IMR-90 (cell line): ENCODE measurements at regions not wholly inside any gene's neighbourhood (a gene's known extent, or its start where the extent isn't known, plus 50 kb on each side); places are given as distances from the start of the nearest gene placed in this dataset.

Experiments
- ATAC-seq: fragments of 200-7000 bp; cut with Tn5 transposase; 2 replicates; pipeline ENCODE4 v1.9.1; 2020; ENCODE audit warnings: low read depth, mild to moderate bottlenecking, moderate library complexity
- BruUV-seq: library from RNA; stranded (reverse); fragments of 400-500 nt; replicated peaks from 2 replicates; lab custom pipeline; 2021; lab: Mats Ljungman, UMichigan
- CTCF ChIA-PET: fragments of 300-600 bp; formaldehyde crosslinking; extraction: SDS; loops from one replicate; lab custom pipeline; 2021; ENCODE audit warnings: antibody characterized with exemption; lab: Yijun Ruan, JAX
- POLR2A ChIA-PET: fragments of 300-600 bp; sonication (Branson Sonifier 250); formaldehyde crosslinking; loops from one replicate; lab custom pipeline; 2022; ENCODE audit warnings: antibody characterized with exemption; ENCODE audit not compliant: unreplicated experiment; lab: Charles Lee
- DNase-seq: peaks from one replicate; pipeline ENCODE4 v3.0.0; 2013
- H2AFZ ChIP-seq: replicated peaks from 2 replicates; pipeline ENCODE3; 2013; ENCODE audit warnings: low read length, mild to moderate bottlenecking; ENCODE audit not compliant: poor library complexity
- H2AK5ac ChIP-seq: 2 replicates; pipeline ENCODE4 v1.6.1; 2013; ENCODE audit warnings: low read depth, low read length, inconsistent platforms
- H2AK9ac ChIP-seq: replicated peaks from 2 replicates; pipeline ENCODE3; 2013; ENCODE audit warnings: mild to moderate bottlenecking, low read depth, low read length, moderate library complexity; ENCODE audit not compliant: poor library complexity
- H2BK120ac ChIP-seq: 2 replicates; pipeline ENCODE4 v1.6.1; 2013; ENCODE audit warnings: low read depth, low read length, inconsistent platforms
- H2BK15ac ChIP-seq: 3 replicates; pipeline ENCODE4 v1.6.1; 2013; ENCODE audit warnings: low read depth, low read length, inconsistent platforms
- H2BK20ac ChIP-seq: 2 replicates; pipeline ENCODE4 v1.6.1; 2013; ENCODE audit warnings: low read depth, mild to moderate bottlenecking, inconsistent platforms, low read length, moderate library complexity
- H2BK5ac ChIP-seq: 2 replicates; pipeline ENCODE4 v1.6.1; 2013; ENCODE audit warnings: mild to moderate bottlenecking, low read depth, low read length, inconsistent platforms; ENCODE audit not compliant: poor library complexity, severe bottlenecking
- H3K14ac ChIP-seq: replicated peaks from 2 replicates; pipeline ENCODE4 v1.6.1; 2013; ENCODE audit warnings: low read depth, low read length, inconsistent platforms
- H3K18ac ChIP-seq: 2 replicates; pipeline ENCODE4 v1.6.1; 2013; ENCODE audit warnings: low read depth, low read length, control low read depth
- H3K23ac ChIP-seq: 2 replicates; pipeline ENCODE4 v1.6.1; 2013; ENCODE audit warnings: low read depth, low read length, inconsistent platforms
- H3K27ac ChIP-seq: 2 replicates; pipeline ENCODE4 v1.5.1; 2013; ENCODE audit warnings: mild to moderate bottlenecking, control low read depth, low read length; ENCODE audit not compliant: insufficient read depth
- H3K27me3 ChIP-seq: 2 replicates; pipeline ENCODE4 v1.6.1; 2013; ENCODE audit warnings: low read length; ENCODE audit not compliant: control insufficient read depth, insufficient read depth
- H3K36me3 ChIP-seq: 2 replicates; pipeline ENCODE4 v1.6.1; 2013; ENCODE audit warnings: low read length, mixed read lengths; ENCODE audit not compliant: control insufficient read depth, insufficient read depth
- H3K4ac ChIP-seq: 2 replicates; pipeline ENCODE4 v1.6.1; 2013; ENCODE audit warnings: low read depth, low read length, inconsistent platforms
- H3K4me1 ChIP-seq: 2 replicates; pipeline ENCODE4 v1.6.1; 2013; ENCODE audit warnings: low read length, mixed read lengths; ENCODE audit not compliant: control insufficient read depth, insufficient read depth
- H3K4me2 ChIP-seq: 2 replicates; pipeline ENCODE4 v1.6.1; 2013; ENCODE audit warnings: low read depth, mild to moderate bottlenecking, control low read depth, low read length, moderate library complexity
- H3K4me3 ChIP-seq: 2 replicates; pipeline ENCODE4 v1.5.1; 2013; ENCODE audit warnings: low read depth, mild to moderate bottlenecking, control low read depth, low read length, moderate library complexity; ENCODE audit not compliant: insufficient read depth
- H3K56ac ChIP-seq: 2 replicates; pipeline ENCODE4 v1.6.1; 2013; ENCODE audit warnings: low read length, inconsistent platforms; ENCODE audit not compliant: insufficient read depth; ENCODE audit errors: extremely low read depth
- H3K79me1 ChIP-seq, 2 experiments: 2 replicates each; pipeline ENCODE4 v1.6.1; 2013; ENCODE audit warnings: low read length in 2 of 2, inconsistent platforms in 1 of 2, low read depth in 1 of 2
- H3K9ac ChIP-seq: 2 replicates; pipeline ENCODE4 v1.6.1; 2013; ENCODE audit warnings: low read depth, low read length, control low read depth
- H3K9me1 ChIP-seq: 2 replicates; pipeline ENCODE4 v1.6.1; 2013; ENCODE audit warnings: low read length, inconsistent platforms; ENCODE audit not compliant: insufficient read depth
- H3K9me3 ChIP-seq: 2 replicates; pipeline ENCODE4 v1.6.1; 2013; ENCODE audit warnings: low read length; ENCODE audit not compliant: control insufficient read depth, insufficient read depth
- H4K20me1 ChIP-seq: 2 replicates; pipeline ENCODE4 v1.6.1; 2013; ENCODE audit warnings: low read length, inconsistent platforms; ENCODE audit not compliant: insufficient read depth
- H4K5ac ChIP-seq: 2 replicates; pipeline ENCODE4 v1.6.1; 2013; ENCODE audit warnings: mild to moderate bottlenecking, low read depth, low read length, control low read depth
- H4K8ac ChIP-seq, 2 experiments: 2 replicates each; pipeline ENCODE4 v1.6.1; 2013; ENCODE audit warnings: low read depth in 2 of 2, low read length in 2 of 2, control low read depth in 1 of 2, inconsistent platforms in 1 of 2
- H4K91ac ChIP-seq: 2 replicates; pipeline ENCODE4 v1.6.1; 2013; ENCODE audit warnings: low read depth, low read length, inconsistent platforms; ENCODE audit not compliant: insufficient read depth
- CEBPB ChIP-seq: IDR thresholded peaks from 2 replicates; pipeline ENCODE4 v1.6.1; 2012; ENCODE audit warnings: low read depth, low read length, improper control_type of control experiment
- FOS ChIP-seq: fragments of 150-350 bp; IDR thresholded peaks from 2 replicates; pipeline ENCODE4 v1.6.1; 2016; ENCODE audit warnings: low read depth, low read length
- WGBS, 2 experiments: methylation state at CpG; one replicate each; pipeline versions ENCODE4 v1.1.5 to v1.1.7; 2013; ENCODE audit warnings: missing lambda C conversion rate in 2 of 2; ENCODE audit not compliant: insufficient read length in 1 of 2; ENCODE audit errors: extremely low coverage in 2 of 2; 5-methylcytosine and 5-hydroxymethylcytosine counted together
- dilution Hi-C: fragments of 300-500 bp; cut with HindIII; formaldehyde crosslinking; loops from one replicate; pipeline ENCODE4 v1.14.3; 2018; ENCODE audit warnings: low sequenced_read_pairs; ENCODE audit not compliant: unreplicated experiment
- in situ Hi-C: fragments of 300-500 bp; cut with MboI; formaldehyde crosslinking; loops from 3 replicates; pipeline ENCODE4 v1.14.3; 2019; ENCODE audit warnings: low sequenced_read_pairs, inconsistent platforms, mixed read lengths
- intact Hi-C: fragments of 100-400 bp; cut with micrococcal nuclease; formaldehyde crosslinking; loops from 2 replicates; pipeline ENCODE4 v1.10.0; 2022

DNA sequence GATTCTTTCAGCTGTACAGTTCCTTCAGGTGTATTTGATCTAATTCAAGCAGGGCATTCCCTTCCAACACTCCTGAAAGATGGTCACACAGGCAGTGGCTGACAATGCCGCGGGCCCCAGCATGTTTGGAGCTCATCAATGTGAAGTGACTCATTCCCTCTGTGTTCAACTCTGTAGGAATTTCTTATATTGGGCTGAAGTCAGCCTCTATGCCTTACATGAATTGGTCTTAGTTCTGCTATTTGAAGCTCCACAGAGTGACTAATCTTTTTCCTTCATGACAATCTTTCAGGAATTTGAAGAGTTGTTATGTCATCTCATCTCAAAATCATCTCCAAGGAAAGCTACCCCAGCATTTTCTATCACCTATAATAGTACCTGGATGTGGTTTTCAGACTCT, 142.5 kb upstream of the C2CD4B start:
- DNase-seq, result peak; percentile 76
- Histone ChIP-seq H4K5ac (no peak overlapping the region), H3K14ac (no peak overlapping the region), H3K18ac (no peak overlapping the region), H4K8ac (no peak overlapping the region), H2BK20ac (no peak overlapping the region), H3K79me1 (no peaks in the 10 kb centered on the region), H3K9me3 (no peaks in the 10 kb centered on the region), H2AFZ (peak overlapping the region; percentile 61), H3K9me1 (no peaks in the 10 kb centered on the region), H3K27ac (no peak overlapping the region), H3K4me1 (no peaks in the 10 kb centered on the region), H3K23ac (no peak overlapping the region), H3K4me3 (no peak overlapping the region), H2BK5ac (no peak overlapping the region), H4K91ac (no peak overlapping the region), H2BK120ac (no peak overlapping the region), H2AK9ac (no peak overlapping the region), H2AK5ac (no peak overlapping the region), H3K4me2 (no peak overlapping the region), H3K36me3 (no peaks in the 10 kb centered on the region), H3K27me3 (peaks cover 6% of the 10 kb centered on the region), H4K20me1 (no peaks in the 10 kb centered on the region), H3K4ac (no peak overlapping the region), H3K9ac (no peak overlapping the region), H2BK15ac (no peak overlapping the region), H3K56ac (no peak overlapping the region)
- ChIA-PET POLR2A (no interaction called here), CTCF (interaction anchor here (0.5 to 1.9 kb wide), 7 partner anchors 16 to 1722 kb away, joined by 3 to 9 read pairs (median 3); no protein-coding TSS in a partner anchor)
- TF ChIP-seq CEBPB (no peak), FOS (0 out of 2 replicates have a peak, but pooled peaks have one; percentile 4)
- dilution Hi-C loops, result no loop called here
- intact Hi-C loops, result loop anchor here (2.0 to 5.0 kb wide), 2 partner anchors 235 to 435 kb away; no protein-coding TSS in a partner anchor
- in situ Hi-C loops, result no loop called here
- WGBS, 2 experiments, result no CpG with 5 or more reads among the region's 2 CpGs
- no TSS peak for BruUV-seq
- ATAC-seq, result peak; percentile 88
